Right cardiac atrium (tissue), 5 donors: ENCODE measurements at regions not wholly inside any gene's neighbourhood (a gene's known extent, or its start where the extent isn't known, plus 50 kb on each side); places are given as distances from the start of the nearest gene placed in this dataset.

Source experiments
- ATAC-seq, 2 donors: fragments of 200-7000 bp; cut with Tn5 transposase; one replicate each; pipeline versions ENCODE4 v1.8.0 to v1.9.1; 2020; ENCODE audit warnings: moderate library complexity in 2 of 2, mild to moderate bottlenecking in 1 of 2
- DNase-seq, 3 donors: peaks; one replicate each; pipeline ENCODE4 v3.0.0-alpha.2; 2020
- H3K27ac ChIP-seq: one replicate; pipeline ENCODE4 v1.5.1; 2013; ENCODE audit warnings: mild to moderate bottlenecking, low read length, control low read depth, moderate library complexity
- H3K27me3 ChIP-seq: one replicate; pipeline ENCODE4 v1.6.1; 2013; ENCODE audit not compliant: control insufficient read depth, insufficient read depth
- H3K4me1 ChIP-seq: one replicate; pipeline ENCODE4 v1.6.1; 2013; ENCODE audit warnings: low read length; ENCODE audit not compliant: control insufficient read depth, insufficient read depth
- H3K4me3 ChIP-seq: one replicate; pipeline ENCODE4 v1.5.1; 2013; ENCODE audit warnings: low read length, control low read depth
- H3K9me3 ChIP-seq: one replicate; pipeline ENCODE4 v1.6.1; 2013; ENCODE audit warnings: low read length; ENCODE audit not compliant: control insufficient read depth
- WGBS: extraction: QIAGEN DNeasy Blood & Tissue Kit; methylation state at CpG from one replicate; pipeline ENCODE4 v1.1.7; 2013; 5-methylcytosine and 5-hydroxymethylcytosine counted together
- intact Hi-C, 4 donors: fragments of 100-400 bp; cut with DNase I; formaldehyde crosslinking; loops; one replicate each; pipeline versions ENCODE4 v1.11.0 to v1.14.0; 2022 to 2023
- donor health status: healthy with polysubstance abuse.
- donor health status: DM: no; HTN: yes; CAD: no.
- donor health status: DM: no; HTN: no; CAD: no.
- donor health status: DM: no; HTN: yes; CAD: no; lungs with severe emphysema.
- donor health status: DM: yes; HTN: yes; CAD: no.

- Histone ChIP-seq H3K9me3 (no peaks in the 10 kb centered on the region), H3K4me1 (peaks cover 1% of the 10 kb centered on the region), H3K4me3 (no peak overlapping the region), H3K27me3 (no peaks in the 10 kb centered on the region), H3K27ac (peak overlapping the region; percentile 64)
- ATAC-seq, result peak; percentile 88 to 93
- WGBS, result 31% methylated on average over 7 of the region's 7 CpGs
- intact Hi-C loops, result no loop called here
- DNase-seq, result peak; percentile 76 to 92 (median 90)
Observed at GRCh38 chr6:139597771-139598755, 223.6 kb upstream of the CITED2 start.

- Histone ChIP-seq H3K4me3 (no peak overlapping the region), H3K9me3 (no peaks in the 10 kb centered on the region), H3K27ac (peak overlapping the region; percentile 12), H3K27me3 (no peaks in the 10 kb centered on the region), H3K4me1 (peaks cover 1% of the 10 kb centered on the region)
- intact Hi-C loops, result no loop called here
- 77% methylated on average over 1 of the region's 1 CpG for WGBS
- ATAC-seq, result no peak
- no peak for DNase-seq
Observed at GRCh38 chr6:139597087-139597763, 222.8 kb upstream of the CITED2 start.

GRCh38 chr6:139595183-139595582, 220.7 kb upstream of the CITED2 start:
- no peak for DNase-seq
- no peak overlapping the region for H3K4me3 ChIP-seq
- no peaks in the 10 kb centered on the region for H3K27me3 ChIP-seq
- intact Hi-C loops, result no loop called here
- WGBS, result 95% methylated on average over 3 of the region's 3 CpGs
- no peak for ATAC-seq
- no peak overlapping the region for H3K27ac ChIP-seq
- no peaks in the 10 kb centered on the region for H3K9me3 ChIP-seq
- no peaks in the 10 kb centered on the region for H3K4me1 ChIP-seq

- DNase-seq, result no peak
- intact Hi-C loops, result no loop called here
- no peak for ATAC-seq
- WGBS, result 95% methylated on average over 8 of the region's 8 CpGs
- Histone ChIP-seq H3K9me3 (no peaks in the 10 kb centered on the region), H3K27ac (no peak overlapping the region), H3K4me3 (no peak overlapping the region), H3K27me3 (no peaks in the 10 kb centered on the region), H3K4me1 (no peaks in the 10 kb centered on the region)
Observed at GRCh38 chr6:139594333-139594965, 220.0 kb upstream of the CITED2 start.

GRCh38 chr6:139593081-139593480, 218.6 kb upstream of the CITED2 start:
- Histone ChIP-seq H3K27ac (no peak overlapping the region), H3K4me1 (peaks cover 1% of the 10 kb centered on the region), H3K9me3 (no peaks in the 10 kb centered on the region), H3K27me3 (no peaks in the 10 kb centered on the region), H3K4me3 (no peak overlapping the region)
- intact Hi-C loops, result no loop called here
- DNase-seq (no peak), ATAC-seq (no peak)
- 84% methylated on average over 3 of the region's 3 CpGs for WGBS

- H3K4me3 ChIP-seq, result no peak overlapping the region
- no peak overlapping the region for H3K27ac ChIP-seq
- intact Hi-C loops, result no loop called here
- H3K27me3 ChIP-seq, result no peaks in the 10 kb centered on the region
- peaks cover 3% of the 10 kb centered on the region for H3K4me1 ChIP-seq
- DNase-seq (no peak), ATAC-seq (no peak)
- 84% methylated on average over 1 of the region's 1 CpG for WGBS
- no peaks in the 10 kb centered on the region for H3K9me3 ChIP-seq
Observed at GRCh38 chr6:139592011-139592410, 217.6 kb upstream of the CITED2 start.

GRCh38 chr6:139591075-139591865, 216.8 kb upstream of the CITED2 start:
- no peaks in the 10 kb centered on the region for H3K9me3 ChIP-seq
- no peaks in the 10 kb centered on the region for H3K27me3 ChIP-seq
- no peak overlapping the region for H3K4me3 ChIP-seq
- peak; percentile 14 to 20 for ATAC-seq
- H3K4me1 ChIP-seq, result peaks cover 3% of the 10 kb centered on the region
- intact Hi-C loops, result no loop called here
- WGBS, result 41% methylated on average over 4 of the region's 4 CpGs
- H3K27ac ChIP-seq, result no peak overlapping the region
- no peak for DNase-seq

GRCh38 chr6:139590206-139590605, 215.8 kb upstream of the CITED2 start:
- DNase-seq (no peak), ATAC-seq (no peak)
- peaks cover 3% of the 10 kb centered on the region for H3K4me1 ChIP-seq
- H3K4me3 ChIP-seq, result no peak overlapping the region
- no peaks in the 10 kb centered on the region for H3K9me3 ChIP-seq
- intact Hi-C loops, result no loop called here
- WGBS, result 98% methylated on average over 1 of the region's 1 CpG
- H3K27me3 ChIP-seq, result no peaks in the 10 kb centered on the region
- no peak overlapping the region for H3K27ac ChIP-seq

- no peaks in the 10 kb centered on the region for H3K27me3 ChIP-seq
- ATAC-seq, result no peak
- H3K27ac ChIP-seq, result no peak overlapping the region
- no peaks in the 10 kb centered on the region for H3K9me3 ChIP-seq
- intact Hi-C loops, result no loop called here
- H3K4me1 ChIP-seq, result peaks cover 3% of the 10 kb centered on the region
- 31% methylated on average over 4 of the region's 4 CpGs for WGBS
- DNase-seq, result no peak
- no peak overlapping the region for H3K4me3 ChIP-seq
Observed at GRCh38 chr6:139588734-139589593, 214.5 kb upstream of the CITED2 start.

- peaks cover 3% of the 10 kb centered on the region for H3K4me1 ChIP-seq
- no peak overlapping the region for H3K27ac ChIP-seq
- ATAC-seq, result peak; percentile 61 to 80
- intact Hi-C loops, result no loop called here
- no peaks in the 10 kb centered on the region for H3K9me3 ChIP-seq
- 27% methylated on average over 3 of the region's 3 CpGs for WGBS
- no peak overlapping the region for H3K4me3 ChIP-seq
- H3K27me3 ChIP-seq, result no peaks in the 10 kb centered on the region
- DNase-seq, result no peak
Observed at GRCh38 chr6:139588076-139588639, 213.7 kb upstream of the CITED2 start.
